GM13977 (cell line): ENCODE measurements at regions not wholly inside any gene's neighbourhood (a gene's known extent, or its start where the extent isn't known, plus 50 kb on each side); places are given as distances from the start of the nearest gene placed in this dataset.
A peak's percentile ranks its signal among the peaks of the same experiment; 100 is the strongest.
"Not testable (repeated sequence)": the region's sequence is repeated elsewhere in the genome, so short reads cannot be mapped to it uniquely, and the experiment has no call there.

Experiments used
- DNase-seq: peaks from one replicate; pipeline ENCODE4 v3.0.0; 2012; ENCODE audit warnings: low spot score
- in situ Hi-C: fragments of 300-500 bp; cut with MboI; formaldehyde crosslinking; loops from one replicate; pipeline ENCODE4 v1.12.0; 2022; ENCODE audit warnings: low sequenced_read_pairs, low pct_unique_long_range_greater_than_20kb, mixed read lengths, inconsistent platforms; ENCODE audit not compliant: unreplicated experiment
- TF ChIP-seq, protein P1 (sequence below): IDR thresholded peaks from 2 replicates; pipeline ENCODE4 v1.5.1; 2012; ENCODE audit warnings: mild to moderate bottlenecking, control low read depth; ENCODE audit not compliant: insufficient read depth; ENCODE audit errors: extremely low read depth, missing control alignments

DNA sequence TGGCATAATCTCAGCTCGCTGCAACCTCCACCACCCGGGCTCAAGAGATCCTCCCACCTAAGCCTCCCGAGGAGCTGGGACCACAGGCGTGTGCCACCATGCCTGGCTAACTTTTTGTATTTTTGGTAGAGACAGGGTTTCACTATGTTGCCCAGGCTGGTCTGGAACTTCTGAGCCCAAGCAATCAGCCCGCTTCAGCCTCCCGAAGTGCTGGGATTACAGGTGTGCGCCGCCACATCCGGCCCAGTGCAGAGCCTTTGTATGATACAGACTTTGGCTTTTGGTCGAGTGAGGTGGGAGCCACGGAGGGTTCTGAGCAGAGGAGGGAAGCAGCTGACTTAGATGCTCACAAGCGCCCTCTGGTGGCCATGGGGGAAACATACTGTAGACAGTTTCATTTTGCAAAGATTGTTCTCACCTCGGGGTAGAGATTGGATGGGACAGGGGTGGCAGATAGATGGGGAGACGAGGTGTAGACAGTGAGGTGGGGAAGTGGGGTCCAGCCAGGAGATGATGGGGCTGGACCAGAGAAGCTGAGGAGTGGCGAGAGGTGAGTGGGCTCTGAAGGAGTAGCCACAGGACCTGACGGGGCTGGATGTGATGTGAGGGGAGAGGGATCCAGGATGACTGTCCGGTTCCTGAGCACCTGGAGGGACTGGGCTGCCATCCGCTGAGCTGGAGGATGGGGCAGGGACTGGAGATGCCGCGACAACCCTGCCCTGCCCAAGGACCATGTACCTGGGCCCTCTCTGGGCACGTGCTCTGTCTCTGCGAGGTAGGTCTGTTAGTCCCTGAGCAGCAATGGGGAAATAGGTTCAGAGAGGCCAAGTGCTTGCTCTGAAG lies 105.1 kb downstream of the CRLF3 start:
- peak; percentile 64 for DNase-seq
- TF ChIP-seq, protein P1, sequence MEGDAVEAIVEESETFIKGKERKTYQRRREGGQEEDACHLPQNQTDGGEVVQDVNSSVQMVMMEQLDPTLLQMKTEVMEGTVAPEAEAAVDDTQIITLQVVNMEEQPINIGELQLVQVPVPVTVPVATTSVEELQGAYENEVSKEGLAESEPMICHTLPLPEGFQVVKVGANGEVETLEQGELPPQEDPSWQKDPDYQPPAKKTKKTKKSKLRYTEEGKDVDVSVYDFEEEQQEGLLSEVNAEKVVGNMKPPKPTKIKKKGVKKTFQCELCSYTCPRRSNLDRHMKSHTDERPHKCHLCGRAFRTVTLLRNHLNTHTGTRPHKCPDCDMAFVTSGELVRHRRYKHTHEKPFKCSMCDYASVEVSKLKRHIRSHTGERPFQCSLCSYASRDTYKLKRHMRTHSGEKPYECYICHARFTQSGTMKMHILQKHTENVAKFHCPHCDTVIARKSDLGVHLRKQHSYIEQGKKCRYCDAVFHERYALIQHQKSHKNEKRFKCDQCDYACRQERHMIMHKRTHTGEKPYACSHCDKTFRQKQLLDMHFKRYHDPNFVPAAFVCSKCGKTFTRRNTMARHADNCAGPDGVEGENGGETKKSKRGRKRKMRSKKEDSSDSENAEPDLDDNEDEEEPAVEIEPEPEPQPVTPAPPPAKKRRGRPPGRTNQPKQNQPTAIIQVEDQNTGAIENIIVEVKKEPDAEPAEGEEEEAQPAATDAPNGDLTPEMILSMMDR = peak; percentile 79
- in situ Hi-C loops = loop anchor here (25.0 kb wide), 1 partner anchor 382 kb away; the partner anchor contains the start of gene TMIGD1

GRCh38 chr17:30718691-30719090 lies 105.8 kb downstream of the CRLF3 start:
- DNase-seq = not testable (repeated sequence)
- in situ Hi-C loops = loop anchor here (25.0 kb wide), 1 partner anchor 381 kb away; the partner anchor contains the start of gene TMIGD1

- not testable (repeated sequence) for DNase-seq
- in situ Hi-C loops = loop anchor here (25.0 kb wide), 1 partner anchor 381 kb away; the partner anchor contains the start of gene TMIGD1
Observed at GRCh38 chr17:30718099-30718447, 106.4 kb downstream of the CRLF3 start.

- TF ChIP-seq, protein P1 = no peak
- in situ Hi-C loops = loop anchor here (25.0 kb wide), 1 partner anchor 380 kb away; the partner anchor contains the start of gene TMIGD1
- no peak for DNase-seq
Observed at GRCh38 chr17:30717291-30718098, 107.0 kb downstream of the CRLF3 start.

DNA sequence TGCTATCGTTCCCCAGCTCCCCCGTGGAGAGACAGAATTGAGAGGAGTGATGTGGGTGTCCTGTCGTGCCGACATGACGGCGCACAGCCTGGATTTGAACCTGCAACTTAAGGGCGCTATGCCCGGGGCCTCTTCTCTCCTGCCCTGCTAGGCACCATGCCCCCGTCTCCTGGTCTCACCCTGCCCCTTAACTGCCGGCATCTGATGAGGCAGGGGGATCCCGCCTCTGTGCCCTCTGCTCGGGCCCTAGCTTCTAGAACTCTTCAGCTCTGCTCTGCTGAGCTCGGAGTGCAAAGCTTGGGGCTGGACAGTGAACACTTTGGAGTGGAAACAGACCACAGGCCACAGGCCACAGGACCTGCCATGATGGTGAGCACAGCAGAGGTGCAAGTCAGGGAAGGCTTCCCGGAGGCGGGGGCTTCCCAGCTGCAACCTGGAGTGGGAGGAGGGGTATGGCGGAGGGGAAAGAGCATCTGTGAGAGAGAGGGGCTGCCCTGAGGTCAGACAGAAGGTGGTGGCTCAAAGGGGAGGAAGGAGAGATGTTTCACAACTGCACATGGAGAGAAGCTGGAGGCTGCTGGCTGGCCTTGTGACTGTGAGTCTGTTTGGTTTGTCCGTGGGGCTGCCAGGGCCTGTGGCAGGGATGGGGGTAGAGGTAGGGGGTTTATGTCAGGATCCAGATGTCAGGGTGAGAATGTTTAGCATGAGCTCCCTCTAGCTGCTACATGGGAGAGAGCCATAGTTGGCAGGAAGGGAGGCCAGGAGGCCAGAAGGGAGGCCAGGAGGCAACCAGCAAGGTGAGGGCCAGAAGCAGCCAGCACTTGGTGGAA lies 107.8 kb downstream of the CRLF3 start:
- in situ Hi-C loops = loop anchor here (25.0 kb wide), 1 partner anchor 379 kb away; the partner anchor contains the start of gene TMIGD1
- no peak for DNase-seq
- TF ChIP-seq, protein P1 = peak; percentile 42

DNA sequence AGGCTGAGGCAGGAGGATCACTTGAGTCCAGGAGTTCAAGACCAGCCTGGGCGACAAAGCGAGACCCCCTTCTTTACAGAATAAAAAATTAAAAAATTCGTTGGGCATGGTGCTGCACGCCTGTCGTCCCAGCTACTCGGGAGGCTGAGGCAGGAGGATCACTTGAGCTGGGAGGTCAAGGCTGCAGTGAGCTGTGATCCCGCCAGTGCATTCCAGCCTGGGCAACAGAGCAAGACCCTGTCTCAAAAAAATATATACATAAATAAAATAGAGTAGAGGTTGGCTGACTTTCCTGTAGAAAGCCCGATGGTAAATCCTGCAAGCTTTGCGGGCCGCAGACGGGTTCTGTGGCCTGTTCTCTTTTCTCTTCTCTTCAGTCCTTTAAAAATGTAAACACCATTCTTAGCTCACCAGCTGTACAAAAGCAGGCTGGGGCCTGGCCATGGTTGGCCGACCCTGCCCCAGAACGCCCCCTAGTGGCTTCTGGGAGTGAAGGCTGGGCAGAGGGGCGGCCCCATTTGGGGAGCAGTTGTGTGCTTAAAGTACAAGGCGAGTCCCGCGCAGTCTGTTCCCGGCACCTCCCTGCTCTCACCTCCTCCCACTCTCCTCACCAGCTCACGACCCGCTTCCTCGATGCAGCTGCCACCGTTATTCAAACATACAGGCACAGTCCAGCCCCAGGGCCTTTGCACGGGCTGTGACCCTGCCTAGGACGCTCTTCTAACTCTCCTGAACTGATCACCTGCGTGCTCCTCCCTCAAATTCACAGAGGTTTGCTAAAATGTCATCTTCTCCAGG lies 109.5 kb downstream of the CRLF3 start:
- TF ChIP-seq, protein P1 = peak; percentile 73
- in situ Hi-C loops = loop anchor here (25.0 kb wide), 1 partner anchor 378 kb away; the partner anchor contains the start of gene TMIGD1
- DNase-seq = peak; percentile 54

- DNase-seq = not testable (repeated sequence)
- in situ Hi-C loops = loop anchor here (25.0 kb wide), 1 partner anchor 377 kb away; the partner anchor contains the start of gene TMIGD1
Observed at GRCh38 chr17:30713805-30714204, 110.7 kb downstream of the CRLF3 start.

- in situ Hi-C loops = loop anchor here (25.0 kb wide), 1 partner anchor 376 kb away; the partner anchor contains the start of gene TMIGD1
- DNase-seq = not testable (repeated sequence)
Observed at GRCh38 chr17:30712859-30713258, 111.6 kb downstream of the CRLF3 start.

- DNase-seq = not testable (repeated sequence)
- in situ Hi-C loops = loop anchor here (25.0 kb wide), 1 partner anchor 375 kb away; the partner anchor contains the start of gene TMIGD1
Observed at GRCh38 chr17:30711626-30712507, 112.6 kb downstream of the CRLF3 start.

- in situ Hi-C loops = loop anchor here (25.0 kb wide), 1 partner anchor 374 kb away; the partner anchor contains the start of gene TMIGD1
Observed at GRCh38 chr17:30711176-30711575, 113.3 kb downstream of the CRLF3 start.

More at GRCh38 chr17:30711176-30711575, 113.3 kb downstream of the CRLF3 start:
- DNase-seq = not testable (repeated sequence)
